ENCODE measurements at regions not wholly inside any gene's neighbourhood (a gene's known extent, or its start where the extent isn't known, plus 50 kb on each side); places are given as distances from the start of the nearest gene placed in this dataset.

DNA sequence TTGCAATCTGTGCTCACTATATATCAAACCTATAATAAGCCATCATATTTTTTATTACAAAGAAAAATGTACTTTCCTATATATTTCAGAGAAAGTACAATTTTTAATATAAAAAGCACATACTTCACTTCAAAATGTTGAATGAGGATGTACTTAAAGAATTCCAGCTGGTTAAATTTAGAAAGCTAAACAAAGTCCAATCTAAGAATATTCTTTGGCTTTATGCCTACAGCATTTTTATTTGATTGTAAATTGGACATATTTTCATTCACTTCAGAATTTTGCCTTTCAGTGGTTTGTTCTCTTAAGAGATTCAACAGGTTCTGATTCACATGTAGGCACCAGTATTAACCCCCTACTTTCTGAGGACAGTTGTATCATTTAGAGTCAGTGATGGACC lies 533.8 kb downstream of the CAAP1 start:
- no peak for DNase-seq
- TF ChIP-seq, protein P1, sequence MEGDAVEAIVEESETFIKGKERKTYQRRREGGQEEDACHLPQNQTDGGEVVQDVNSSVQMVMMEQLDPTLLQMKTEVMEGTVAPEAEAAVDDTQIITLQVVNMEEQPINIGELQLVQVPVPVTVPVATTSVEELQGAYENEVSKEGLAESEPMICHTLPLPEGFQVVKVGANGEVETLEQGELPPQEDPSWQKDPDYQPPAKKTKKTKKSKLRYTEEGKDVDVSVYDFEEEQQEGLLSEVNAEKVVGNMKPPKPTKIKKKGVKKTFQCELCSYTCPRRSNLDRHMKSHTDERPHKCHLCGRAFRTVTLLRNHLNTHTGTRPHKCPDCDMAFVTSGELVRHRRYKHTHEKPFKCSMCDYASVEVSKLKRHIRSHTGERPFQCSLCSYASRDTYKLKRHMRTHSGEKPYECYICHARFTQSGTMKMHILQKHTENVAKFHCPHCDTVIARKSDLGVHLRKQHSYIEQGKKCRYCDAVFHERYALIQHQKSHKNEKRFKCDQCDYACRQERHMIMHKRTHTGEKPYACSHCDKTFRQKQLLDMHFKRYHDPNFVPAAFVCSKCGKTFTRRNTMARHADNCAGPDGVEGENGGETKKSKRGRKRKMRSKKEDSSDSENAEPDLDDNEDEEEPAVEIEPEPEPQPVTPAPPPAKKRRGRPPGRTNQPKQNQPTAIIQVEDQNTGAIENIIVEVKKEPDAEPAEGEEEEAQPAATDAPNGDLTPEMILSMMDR (IDR thresholded peaks at IDR 0.05): no peak
- no peak for ATAC-seq
- intact Hi-C loops (cut with DNase I, micrococcal nuclease): no loop called here
- Histone ChIP-seq H3K36me3 (ENCODE audit: low read depth) (no peaks in the 10 kb centered on the region), H3K4me3 (no peak overlapping the region), H3K4me1 (ENCODE audit: low read depth) (no peaks in the 10 kb centered on the region), H3K9me3 (no peaks in the 10 kb centered on the region)

DNA sequence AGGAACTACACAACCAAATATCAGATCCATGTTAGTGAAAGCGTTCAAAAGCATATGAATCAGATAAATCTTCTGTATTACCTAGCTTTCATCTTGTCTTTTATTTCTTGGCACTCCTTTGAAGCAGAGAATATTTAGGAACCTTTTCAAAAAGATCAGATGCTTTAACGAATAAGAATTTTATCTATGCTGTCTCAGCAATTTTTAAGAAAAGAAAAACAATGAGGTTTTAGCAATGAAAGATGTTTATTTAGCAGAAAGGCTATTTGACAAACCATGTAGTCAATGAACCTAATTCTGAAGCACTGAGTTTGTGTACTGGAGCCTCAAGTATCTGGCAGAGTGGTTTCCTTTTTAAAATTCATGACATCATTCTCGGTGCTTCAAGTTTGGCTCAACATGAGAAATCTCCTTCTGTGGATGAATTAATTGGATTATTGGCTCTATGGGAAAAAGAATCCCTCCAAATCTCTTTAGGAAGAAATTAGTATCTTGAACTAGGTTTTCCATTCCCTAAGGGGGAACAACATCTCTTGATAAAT lies 534.7 kb downstream of the CAAP1 start:
- TF ChIP-seq, protein P1 (IDR thresholded peaks at IDR 0.05): no peak
- no peaks in the 10 kb centered on the region for H3K9me3 ChIP-seq
- no peaks in the 10 kb centered on the region for H3K4me1 ChIP-seq (ENCODE audit: low read depth)
- H3K36me3 ChIP-seq (ENCODE audit: low read depth): no peaks in the 10 kb centered on the region
- intact Hi-C loops (cut with DNase I, micrococcal nuclease): no loop called here
- ATAC-seq (no peak), DNase-seq (no peak)
- H3K4me3 ChIP-seq: no peak overlapping the region

DNA sequence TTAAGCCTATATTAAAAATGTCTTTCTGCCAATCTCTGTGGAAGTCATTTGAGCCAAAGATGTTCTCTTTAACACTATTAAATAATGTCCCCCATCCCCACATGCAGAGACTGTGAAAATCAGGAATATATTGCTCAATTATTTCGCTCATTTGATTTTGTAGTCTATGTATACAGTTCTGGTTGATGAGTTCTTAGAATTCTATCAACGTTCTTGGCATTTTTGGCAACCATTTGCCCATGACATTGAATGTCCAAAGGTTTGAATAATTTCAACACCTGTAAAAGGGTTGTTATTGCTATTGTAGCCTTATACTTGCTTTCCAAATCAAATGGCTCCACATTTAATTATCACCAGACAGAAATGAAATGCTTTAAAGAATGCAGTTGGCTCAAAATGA lies 536.1 kb downstream of the CAAP1 start:
- intact Hi-C loops (cut with DNase I, micrococcal nuclease): no loop called here
- H3K9me3 ChIP-seq: no peaks in the 10 kb centered on the region
- ATAC-seq: no peak

DNA sequence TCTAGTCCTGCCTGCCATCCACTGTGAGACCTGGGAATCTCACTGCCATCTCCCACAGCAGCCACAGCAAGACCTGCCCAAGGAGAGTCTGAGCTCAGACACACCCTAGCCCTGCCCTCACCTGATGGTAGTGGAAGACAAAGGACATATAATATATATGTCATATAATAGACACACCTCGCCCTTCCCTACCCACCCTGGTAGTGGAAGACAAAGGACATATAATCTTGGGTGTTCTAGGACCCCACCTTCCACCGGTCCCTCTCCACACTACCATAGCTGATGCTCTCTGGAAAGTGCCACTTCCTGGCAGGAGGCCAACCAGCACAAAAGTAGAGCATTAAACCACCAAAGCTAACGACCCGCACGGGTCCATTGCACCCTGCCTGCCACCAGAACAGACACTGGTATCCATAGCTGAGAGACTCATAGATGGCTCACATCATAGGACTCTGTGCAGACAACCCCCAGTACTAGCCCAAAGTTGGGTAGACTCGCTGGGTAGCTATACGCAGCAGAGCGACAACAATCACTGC lies 545.6 kb downstream of the CAAP1 start:
- Histone ChIP-seq H3K4me3 (no peak overlapping the region), H3K36me3 (ENCODE audit: low read depth) (no peaks in the 10 kb centered on the region), H3K4me1 (ENCODE audit: low read depth) (no peaks in the 10 kb centered on the region), H3K9me3 (no peaks in the 10 kb centered on the region)
- DNase-seq: peak in 2 of 3 donors; percentile 21 to 28
- ATAC-seq: peak; percentile 22
- intact Hi-C loops (cut with DNase I, micrococcal nuclease): no loop called here
- TF ChIP-seq, protein P1 (IDR thresholded peaks at IDR 0.05): no peak

More for the DNA sequence above, 536.1 kb downstream of the CAAP1 start:
- Histone ChIP-seq H3K36me3 (ENCODE audit: low read depth) (no peaks in the 10 kb centered on the region), H3K4me1 (ENCODE audit: low read depth) (no peaks in the 10 kb centered on the region), H3K4me3 (no peak overlapping the region)
- TF ChIP-seq, protein P1 (IDR thresholded peaks at IDR 0.05): no peak
- DNase-seq: no peak

DNA sequence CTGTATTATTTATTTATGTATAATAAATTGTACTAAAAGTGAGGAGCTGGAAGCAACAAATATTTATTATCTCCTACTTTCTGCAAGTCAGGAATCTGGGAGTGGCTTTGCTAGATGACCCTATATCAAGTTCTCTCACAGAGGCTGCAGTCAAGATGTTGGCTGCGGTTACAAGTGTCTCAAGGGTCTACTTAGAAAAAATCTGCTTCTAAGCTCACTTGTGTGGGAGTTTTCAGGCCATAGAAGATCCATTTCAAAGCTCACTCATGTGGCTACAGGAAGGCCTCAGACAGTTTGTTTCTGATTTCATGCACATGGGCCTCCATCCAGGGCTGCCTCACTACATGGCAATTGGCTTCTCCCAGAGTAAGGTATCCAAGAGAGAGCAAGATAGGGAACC lies 551.1 kb downstream of the CAAP1 start:
- ATAC-seq (no peak), DNase-seq (no peak)
- TF ChIP-seq, protein P1 (IDR thresholded peaks at IDR 0.05): no peak
- Histone ChIP-seq H3K9me3 (no peaks in the 10 kb centered on the region), H3K4me1 (ENCODE audit: low read depth) (no peaks in the 10 kb centered on the region), H3K4me3 (no peak overlapping the region), H3K36me3 (ENCODE audit: low read depth) (no peaks in the 10 kb centered on the region)
- intact Hi-C loops (cut with DNase I, micrococcal nuclease): no loop called here

DNA sequence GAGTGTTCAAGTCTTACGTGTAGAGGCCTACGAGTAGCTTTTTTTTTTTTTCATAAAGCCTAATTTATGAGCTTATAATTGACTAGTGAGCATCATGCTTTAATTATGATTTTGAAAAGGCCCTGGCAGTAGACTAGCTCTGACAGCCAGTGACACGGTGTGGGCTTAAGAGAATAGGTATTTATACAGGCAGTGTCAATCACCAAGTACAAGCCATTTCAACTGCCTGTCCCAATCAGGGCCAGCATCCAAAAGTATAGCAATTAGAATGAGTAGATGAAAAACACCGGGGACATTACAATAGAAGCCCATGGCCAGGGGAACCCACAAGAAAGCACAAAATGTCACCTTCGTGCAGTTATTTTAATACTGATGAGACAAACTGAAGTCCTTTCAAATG lies 552.8 kb downstream of the CAAP1 start:
- Histone ChIP-seq H3K4me1 (ENCODE audit: low read depth) (no peaks in the 10 kb centered on the region), H3K36me3 (ENCODE audit: low read depth) (no peaks in the 10 kb centered on the region), H3K4me3 (no peak overlapping the region), H3K9me3 (no peaks in the 10 kb centered on the region)
- TF ChIP-seq, protein P1 (IDR thresholded peaks at IDR 0.05): no peak
- ATAC-seq: no peak
- no peak for DNase-seq
- intact Hi-C loops (cut with DNase I, micrococcal nuclease): no loop called here
